GM19467 (cell line): ENCODE measurements at regions not wholly inside any gene's neighbourhood (a gene's known extent, or its start where the extent isn't known, plus 50 kb on each side); places are given as distances from the start of the nearest gene placed in this dataset.

Experiments used
- ATAC-seq: cut with Tn5 transposase; IDR thresholded peaks from one replicate; pipeline ENCODE4 v1.9.1; 2021; ENCODE audit warnings: mild to moderate bottlenecking, moderate library complexity; ENCODE audit not compliant: unreplicated experiment

GRCh38 chr13:110773480-110773879 lies 60.0 kb downstream of the ING1 start:
- no peak for ATAC-seq

GRCh38 chr13:110774051-110774450 lies 60.6 kb downstream of the ING1 start:
- no peak for ATAC-seq

- no peak for ATAC-seq
These were observed 61.0 kb downstream of the ING1 start for GRCh38 chr13:110774490-110774889.

GRCh38 chr13:110775576-110775975 lies 62.1 kb downstream of the ING1 start:
- no peak for ATAC-seq

GRCh38 chr13:110777251-110777820 lies 63.8 kb downstream of the ING1 start:
- ATAC-seq, result no peak

- ATAC-seq, result no peak
These were observed 65.5 kb downstream of the ING1 start for GRCh38 chr13:110779022-110779421.

GRCh38 chr13:110780422-110780821 lies 66.9 kb downstream of the ING1 start:
- ATAC-seq, result no peak

- ATAC-seq, result no peak
These were observed 68.7 kb downstream of the ING1 start for GRCh38 chr13:110782185-110782584.

GRCh38 chr13:110784704-110785103 lies 71.2 kb downstream of the ING1 start:
- ATAC-seq, result no peak

GRCh38 chr13:110788778-110789177 lies 75.3 kb downstream of the ING1 start:
- no peak for ATAC-seq

- no peak for ATAC-seq
These were observed 76.4 kb downstream of the ING1 start for GRCh38 chr13:110789871-110790270.

GRCh38 chr13:110790371-110790770 lies 76.9 kb downstream of the ING1 start:
- ATAC-seq, result no peak

- no peak for ATAC-seq
These were observed 80.7 kb downstream of the ING1 start for GRCh38 chr13:110794209-110794608.

GRCh38 chr13:110797230-110797877 lies 83.9 kb downstream of the ING1 start:
- no peak for ATAC-seq

GRCh38 chr13:110798081-110798994 lies 84.8 kb downstream of the ING1 start:
- ATAC-seq, result no peak

GRCh38 chr13:110799246-110800236 lies 86.0 kb downstream of the ING1 start:
- ATAC-seq, result no peak

GRCh38 chr13:110801044-110801443 lies 87.5 kb downstream of the ING1 start:
- ATAC-seq, result no peak

GRCh38 chr13:110802260-110802659 lies 88.8 kb downstream of the ING1 start:
- no peak for ATAC-seq

GRCh38 chr13:110806636-110807035 lies 93.1 kb downstream of the ING1 start:
- no peak for ATAC-seq

- ATAC-seq, result no peak
These were observed 94.0 kb downstream of the ING1 start for GRCh38 chr13:110807546-110807945.

GRCh38 chr13:110808138-110808537 lies 94.6 kb downstream of the ING1 start:
- ATAC-seq, result no peak
